ENCODE measurements at regions not wholly inside any gene's neighbourhood (a gene's known extent, or its start where the extent isn't known, plus 50 kb on each side); places are given as distances from the start of the nearest gene placed in this dataset.

- H3K9me3 ChIP-seq (ENCODE audit: control insufficient read depth in 4 of 4, low read length in 3 of 4), result no peaks in the 10 kb centered on the region
- no peak for DNase-seq (ENCODE audit: low spot score)
- no peak for TF ChIP-seq RXRA (IDR thresholded peaks at IDR 0.05)
- no peak for TF ChIP-seq CTCF (IDR thresholded peaks at IDR 0.05; ENCODE audit: low read depth, low read length, missing input control)
- no peak for TF ChIP-seq FOXA2 (IDR thresholded peaks at IDR 0.05)
- TF ChIP-seq MAX (IDR thresholded peaks at IDR 0.05), result no peak
- TF ChIP-seq SP1 (IDR thresholded peaks at IDR 0.05), result no peak
- no peak for TF ChIP-seq EGR1 (IDR thresholded peaks at IDR 0.05; ENCODE audit: low read depth in 2 of 2)
- no peak for TF ChIP-seq RAD21 (IDR thresholded peaks at IDR 0.05)
- no peak for TF ChIP-seq FOXA1 (IDR thresholded peaks at IDR 0.05)
- no peak for TF ChIP-seq JUND (IDR thresholded peaks at IDR 0.05)
- TF ChIP-seq YY1 (IDR thresholded peaks at IDR 0.05), result no peak
- TF ChIP-seq ZBTB33 (IDR thresholded peaks at IDR 0.05), result no peak
- TF ChIP-seq HNF4A (conservative IDR thresholded peaks at IDR 0.05), result no peak
- TF ChIP-seq TAF1 (conservative IDR thresholded peaks at IDR 0.05), result no peak
- no peak for TF ChIP-seq GABPA (IDR thresholded peaks at IDR 0.05 in 1 of 2, conservative IDR thresholded peaks at IDR 0.05 in 1 of 2)
- TF ChIP-seq REST (IDR thresholded peaks at IDR 0.05), result no peak
- no peak for TF ChIP-seq HNF4G (IDR thresholded peaks at IDR 0.05)
- TF ChIP-seq ATF3 (IDR thresholded peaks at IDR 0.05), result no peak
- H3K9ac ChIP-seq (ENCODE audit: low read depth in 1 of 2, low read length in 2 of 2), result no peak overlapping the region
- no peaks in the 10 kb centered on the region for H3K36me3 ChIP-seq (ENCODE audit: control insufficient read depth in 4 of 4, insufficient read depth in 3 of 4, low read depth in 1 of 4, low read length in 3 of 4)
- no peaks in the 10 kb centered on the region for H3K27me3 ChIP-seq (ENCODE audit: control insufficient read depth in 4 of 4, insufficient read depth in 4 of 4, low read length in 3 of 4)
- no peak overlapping the region for H3K4me3 ChIP-seq (ENCODE audit: low read depth in 1 of 3, low read length in 3 of 3)
- H3K27ac ChIP-seq (ENCODE audit: low read depth in 1 of 2, low read length in 2 of 2), result no peak overlapping the region
- 85% methylated on average over 6 of the region's 6 CpGs for WGBS
- peaks cover 6 to 9% (median 7%) of the 10 kb centered on the region in 4 donors for H3K4me1 ChIP-seq (ENCODE audit: control insufficient read depth in 4 of 4, insufficient read depth in 4 of 4, low read length in 3 of 4)
Observed at GRCh38 chr2:105514576-105514975, 115.7 kb upstream of the FHL2 start.

All from liver (tissue), 8 donors.